Fibroblast of lung (primary cell): ENCODE measurements at regions not wholly inside any gene's neighbourhood (a gene's known extent, or its start where the extent isn't known, plus 50 kb on each side); places are given as distances from the start of the nearest gene placed in this dataset.

Experiments used
- CTCF ChIP-seq, 2 donors: IDR thresholded peaks in 1 of 2; conservative IDR thresholded peaks in 1 of 2; 1 replicate in 1 of 2; 2 replicates in 1 of 2; pipeline ENCODE4 v1.5.1; 2011 to 2012; ENCODE audit warnings: low read length in 2 of 2, control low read depth in 1 of 2, inconsistent platforms in 1 of 2, low read depth in 1 of 2, mild to moderate bottlenecking in 1 of 2
- EZH2 ChIP-seq: IDR thresholded peaks from 2 replicates; pipeline ENCODE4 v1.5.1; 2012; ENCODE audit warnings: low read length, control low read depth, mild to moderate bottlenecking; ENCODE audit errors: missing control alignments

- TF ChIP-seq CTCF (conservative IDR thresholded peaks at IDR 0.05 in 1 of 2, IDR thresholded peaks at IDR 0.05 in 1 of 2; ENCODE audit: low read depth in 1 of 2, low read length in 2 of 2) (no peak), EZH2 (no peak)
Measured at GRCh38 chr10:130244031-130244927, 108.1 kb downstream of the GLRX3 start.
